Keratinocyte (primary cell): ENCODE measurements at regions not wholly inside any gene's neighbourhood (a gene's known extent, or its start where the extent isn't known, plus 50 kb on each side); places are given as distances from the start of the nearest gene placed in this dataset.

Experiments used
- DNase-seq: peaks from one replicate; pipeline ENCODE4 v3.0.0-alpha.2; 2011; ENCODE audit warnings: low read depth, missing footprints, low spot score
- FAIRE-seq: peaks from 2 replicates; lab custom pipeline; 2011; peaks lifted over from hg19 to GRCh38; lab: Jason Lieb, UNC
- H2AFZ ChIP-seq: 2 replicates; pipeline ENCODE4 v1.6.0; 2012; ENCODE audit warnings: low read length, control low read depth, inconsistent platforms; ENCODE audit not compliant: control insufficient read depth
- H3K27ac ChIP-seq: 2 replicates; pipeline ENCODE4 v1.5.1; 2011; ENCODE audit warnings: low read length; ENCODE audit not compliant: control insufficient read depth, insufficient read depth
- H3K27me3 ChIP-seq: 3 replicates; pipeline ENCODE4 v1.6.0; 2011; ENCODE audit warnings: low read length; ENCODE audit not compliant: control insufficient read depth, insufficient read depth; ENCODE audit errors: extremely low read depth
- H3K36me3 ChIP-seq, 2 experiments: 2 replicates in 1 of 2; 3 replicates in 1 of 2; pipeline ENCODE4 v1.5.1; 2011; ENCODE audit warnings: low read length in 2 of 2, mild to moderate bottlenecking in 1 of 2; ENCODE audit not compliant: control insufficient read depth in 2 of 2, insufficient read depth in 2 of 2; ENCODE audit errors: extremely low read depth in 1 of 2
- H3K4me1 ChIP-seq: 3 replicates; pipeline ENCODE4 v1.5.1; 2011; ENCODE audit warnings: low read length; ENCODE audit not compliant: control insufficient read depth, insufficient read depth; ENCODE audit errors: extremely low read depth
- H3K4me2 ChIP-seq: 3 replicates; pipeline ENCODE4 v1.6.0; 2011; ENCODE audit warnings: low read depth, low read length; ENCODE audit not compliant: control insufficient read depth, insufficient read depth; ENCODE audit errors: extremely low read depth
- H3K4me3 ChIP-seq, 3 experiments: fragments of 200-600 bp in 1 of 3; sonication (generic) in 1 of 3; 2 replicates in 2 of 3; 3 replicates in 1 of 3; pipeline ENCODE4 v1.5.1; 2011 to 2016; ENCODE audit warnings: low read length in 3 of 3, mild to moderate bottlenecking in 3 of 3, control low read depth in 2 of 3, inconsistent platforms in 1 of 3, low read depth in 1 of 3, mixed read lengths in 1 of 3, mixed run types in 1 of 3, moderate library complexity in 1 of 3; ENCODE audit not compliant: control insufficient read depth in 2 of 3, insufficient read depth in 2 of 3; ENCODE audit errors: extremely low read depth in 1 of 3
- H3K79me2 ChIP-seq: 2 replicates; pipeline ENCODE4 v1.6.0; 2012; ENCODE audit warnings: low read length; ENCODE audit not compliant: control insufficient read depth, insufficient read depth
- H3K9ac ChIP-seq: 3 replicates; pipeline ENCODE4 v1.6.0; 2011; ENCODE audit warnings: low read length; ENCODE audit not compliant: control insufficient read depth, insufficient read depth; ENCODE audit errors: extremely low read depth
- H3K9me1 ChIP-seq: 3 replicates; pipeline ENCODE4 v1.6.0; 2011; ENCODE audit warnings: low read length; ENCODE audit not compliant: control insufficient read depth, insufficient read depth; ENCODE audit errors: extremely low read depth
- H3K9me3 ChIP-seq: 2 replicates; pipeline ENCODE4 v1.5.1; 2012; ENCODE audit warnings: low read depth, low read length; ENCODE audit not compliant: control insufficient read depth
- H4K20me1 ChIP-seq: 3 replicates; pipeline ENCODE4 v1.6.0; 2011; ENCODE audit warnings: low read length; ENCODE audit not compliant: control insufficient read depth, insufficient read depth; ENCODE audit errors: extremely low read depth
- EZH2 ChIP-seq: IDR thresholded peaks from one replicate; pipeline ENCODE4 v1.6.1; 2012; ENCODE audit warnings: inconsistent platforms, mild to moderate bottlenecking, low read length, moderate library complexity
- dilution Hi-C: fragments of 300-500 bp; cut with MboI; formaldehyde crosslinking; loops from one replicate; pipeline ENCODE4 v1.7.0; 2020; ENCODE audit warnings: low sequenced_read_pairs; ENCODE audit not compliant: extremely low pct_ligation_motif_present
- TF ChIP-seq, protein P1 (sequence below), 3 experiments: IDR thresholded peaks in 1 of 3; conservative IDR thresholded peaks in 1 of 3; optimal IDR thresholded peaks in 1 of 3; 2 replicates in 2 of 3; 3 replicates in 1 of 3; pipeline versions ENCODE3 to v1.5.1; 2011; ENCODE audit warnings: low read length in 3 of 3, mild to moderate bottlenecking in 3 of 3, moderate library complexity in 2 of 3, control low read depth in 1 of 3, inconsistent platforms in 1 of 3; ENCODE audit not compliant: insufficient read depth in 2 of 3; ENCODE audit errors: extremely low read depth in 1 of 3

DNA sequence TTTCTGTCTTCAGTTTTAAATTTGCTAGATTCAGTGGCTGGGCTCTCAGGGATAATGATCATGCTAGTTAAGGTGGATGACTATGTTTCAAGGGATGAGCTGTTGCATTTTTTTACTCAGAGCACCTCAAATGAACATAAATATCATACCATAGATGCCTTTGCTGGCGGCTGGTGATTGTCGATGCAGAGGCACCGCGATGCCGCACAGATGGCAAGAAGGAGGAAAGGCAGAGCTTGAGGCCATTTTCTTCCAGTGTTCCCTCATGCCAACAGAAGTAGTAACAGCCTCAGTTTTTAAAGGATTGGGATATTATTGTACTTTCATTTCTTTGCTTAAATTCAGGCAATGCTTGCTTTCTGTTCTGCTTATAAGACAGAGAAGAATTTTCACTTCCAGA, 654.7 kb upstream of the IGFBP7 start:
- Histone ChIP-seq H3K9ac (no peak overlapping the region), H3K9me1 (no peaks in the 10 kb centered on the region), H3K4me1 (no peaks in the 10 kb centered on the region), H3K27ac (no peak overlapping the region), H3K9me3 (no peaks in the 10 kb centered on the region), H3K36me3 (no peaks in the 10 kb centered on the region), H3K4me3 (no peak overlapping the region), H3K79me2 (no peaks in the 10 kb centered on the region), H2AFZ (no peak overlapping the region), H4K20me1 (no peaks in the 10 kb centered on the region), H3K4me2 (no peak overlapping the region), H3K27me3 (no peaks in the 10 kb centered on the region)
- no peak for TF ChIP-seq EZH2
- TF ChIP-seq, protein P1, sequence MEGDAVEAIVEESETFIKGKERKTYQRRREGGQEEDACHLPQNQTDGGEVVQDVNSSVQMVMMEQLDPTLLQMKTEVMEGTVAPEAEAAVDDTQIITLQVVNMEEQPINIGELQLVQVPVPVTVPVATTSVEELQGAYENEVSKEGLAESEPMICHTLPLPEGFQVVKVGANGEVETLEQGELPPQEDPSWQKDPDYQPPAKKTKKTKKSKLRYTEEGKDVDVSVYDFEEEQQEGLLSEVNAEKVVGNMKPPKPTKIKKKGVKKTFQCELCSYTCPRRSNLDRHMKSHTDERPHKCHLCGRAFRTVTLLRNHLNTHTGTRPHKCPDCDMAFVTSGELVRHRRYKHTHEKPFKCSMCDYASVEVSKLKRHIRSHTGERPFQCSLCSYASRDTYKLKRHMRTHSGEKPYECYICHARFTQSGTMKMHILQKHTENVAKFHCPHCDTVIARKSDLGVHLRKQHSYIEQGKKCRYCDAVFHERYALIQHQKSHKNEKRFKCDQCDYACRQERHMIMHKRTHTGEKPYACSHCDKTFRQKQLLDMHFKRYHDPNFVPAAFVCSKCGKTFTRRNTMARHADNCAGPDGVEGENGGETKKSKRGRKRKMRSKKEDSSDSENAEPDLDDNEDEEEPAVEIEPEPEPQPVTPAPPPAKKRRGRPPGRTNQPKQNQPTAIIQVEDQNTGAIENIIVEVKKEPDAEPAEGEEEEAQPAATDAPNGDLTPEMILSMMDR (optimal IDR thresholded peaks at IDR 0.05 in 1 of 3, IDR thresholded peaks at IDR 0.05 in 1 of 3, conservative IDR thresholded peaks at IDR 0.05 in 1 of 3; ENCODE audit: extremely low read depth in 1 of 3, insufficient read depth in 2 of 3, low read length in 3 of 3): no peak
- DNase-seq (no peak), FAIRE-seq (no peak)
- dilution Hi-C loops: no loop called here

DNA sequence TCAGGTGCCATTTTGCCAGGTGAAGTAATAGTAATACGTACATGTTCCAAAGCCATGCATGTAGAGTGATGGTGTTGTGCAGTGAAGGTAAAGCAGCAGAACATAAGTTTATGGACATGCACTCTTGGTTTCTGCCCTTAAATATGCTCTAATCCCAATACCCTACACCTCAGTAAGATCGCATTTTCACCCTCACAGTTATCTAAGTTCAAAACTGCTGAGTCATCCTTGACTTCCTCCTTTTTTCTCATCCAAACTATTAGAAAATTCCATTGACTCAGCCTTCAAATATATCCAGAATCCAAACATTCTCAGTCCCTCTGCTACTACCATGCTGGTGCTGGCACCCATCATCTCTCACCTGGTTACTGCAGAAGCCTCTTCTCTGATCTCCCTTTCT, 652.9 kb upstream of the IGFBP7 start:
- FAIRE-seq (no peak), DNase-seq (no peak)
- Histone ChIP-seq H3K27ac (no peak overlapping the region), H2AFZ (no peak overlapping the region), H3K79me2 (no peaks in the 10 kb centered on the region), H3K4me2 (no peak overlapping the region), H3K9me3 (no peaks in the 10 kb centered on the region), H4K20me1 (no peaks in the 10 kb centered on the region), H3K9ac (no peak overlapping the region), H3K36me3 (no peaks in the 10 kb centered on the region), H3K4me3 (no peak overlapping the region), H3K27me3 (no peaks in the 10 kb centered on the region), H3K4me1 (no peaks in the 10 kb centered on the region), H3K9me1 (no peaks in the 10 kb centered on the region)
- dilution Hi-C loops: no loop called here
- TF ChIP-seq EZH2: no peak

GRCh38 chr4:57740625-57741190, 630.5 kb upstream of the IGFBP7 start:
- TF ChIP-seq, protein P1 (optimal IDR thresholded peaks at IDR 0.05 in 1 of 3, IDR thresholded peaks at IDR 0.05 in 1 of 3, conservative IDR thresholded peaks at IDR 0.05 in 1 of 3; ENCODE audit: extremely low read depth in 1 of 3, insufficient read depth in 2 of 3, low read length in 3 of 3): no peak
- no peak for TF ChIP-seq EZH2
- dilution Hi-C loops: no loop called here
- H3K4me2 ChIP-seq: no peak overlapping the region

More at GRCh38 chr4:57740625-57741190, 630.5 kb upstream of the IGFBP7 start:
- no peak for FAIRE-seq
- Histone ChIP-seq H3K27me3 (no peaks in the 10 kb centered on the region), H2AFZ (no peak overlapping the region), H3K9me3 (no peaks in the 10 kb centered on the region), H3K9me1 (no peaks in the 10 kb centered on the region), H4K20me1 (no peaks in the 10 kb centered on the region), H3K4me1 (no peaks in the 10 kb centered on the region), H3K36me3 (no peaks in the 10 kb centered on the region), H3K9ac (no peak overlapping the region), H3K27ac (no peak overlapping the region), H3K79me2 (no peaks in the 10 kb centered on the region), H3K4me3 (no peak overlapping the region)
- no peak for DNase-seq
